ENCODE measurements at regions not wholly inside any gene's neighbourhood (a gene's known extent, or its start where the extent isn't known, plus 50 kb on each side); places are given as distances from the start of the nearest gene placed in this dataset.

- CTCF ChIA-PET = no interaction called here
- Mint-ChIP-seq H3K27ac (ENCODE audit: unreplicated experiment) (no peak overlapping the region), H3K36me3 (ENCODE audit: insufficient read depth, unreplicated experiment) (no peaks in the 10 kb centered on the region), H3K4me3 (ENCODE audit: low read depth, unreplicated experiment) (no peak overlapping the region), H3K27me3 (ENCODE audit: unreplicated experiment) (no peaks in the 10 kb centered on the region), H3K9me3 (ENCODE audit: low read depth, unreplicated experiment) (no peaks in the 10 kb centered on the region), H3K4me1 (ENCODE audit: low read depth, unreplicated experiment) (no peaks in the 10 kb centered on the region)
- no peak for TF ChIP-seq CTCF (IDR thresholded peaks at IDR 0.05; ENCODE audit: unreplicated experiment)
- intact Hi-C loops (cut with micrococcal nuclease; ENCODE audit: unreplicated experiment) = no loop called here
- DNase-seq = no peak
- BruUV-seq (replicated peaks) = no TSS peak
These were observed 106.8 kb downstream of the TNFSF13B start for GRCh38 chr13:108376308-108376707.

- Mint-ChIP-seq H3K27me3 (ENCODE audit: unreplicated experiment) (no peaks in the 10 kb centered on the region), H3K27ac (ENCODE audit: unreplicated experiment) (no peak overlapping the region), H3K9me3 (ENCODE audit: low read depth, unreplicated experiment) (no peaks in the 10 kb centered on the region), H3K4me3 (ENCODE audit: low read depth, unreplicated experiment) (no peak overlapping the region), H3K4me1 (ENCODE audit: low read depth, unreplicated experiment) (no peaks in the 10 kb centered on the region), H3K36me3 (ENCODE audit: insufficient read depth, unreplicated experiment) (no peaks in the 10 kb centered on the region)
- no TSS peak for BruUV-seq (replicated peaks)
- DNase-seq = no peak
- no peak for TF ChIP-seq CTCF (IDR thresholded peaks at IDR 0.05; ENCODE audit: unreplicated experiment)
- CTCF ChIA-PET = no interaction called here
- intact Hi-C loops (cut with micrococcal nuclease; ENCODE audit: unreplicated experiment) = no loop called here
These were observed 108.2 kb downstream of the TNFSF13B start for GRCh38 chr13:108377646-108378206.

- no peak overlapping the region for H3K4me3 Mint-ChIP-seq (ENCODE audit: low read depth, unreplicated experiment)
- CTCF ChIA-PET = no interaction called here
- no TSS peak for BruUV-seq (replicated peaks)
- no peaks in the 10 kb centered on the region for H3K36me3 Mint-ChIP-seq (ENCODE audit: insufficient read depth, unreplicated experiment)
- no peak for TF ChIP-seq CTCF (IDR thresholded peaks at IDR 0.05; ENCODE audit: unreplicated experiment)
- H3K27me3 Mint-ChIP-seq (ENCODE audit: unreplicated experiment) = no peaks in the 10 kb centered on the region
- H3K27ac Mint-ChIP-seq (ENCODE audit: unreplicated experiment) = no peak overlapping the region
- no peaks in the 10 kb centered on the region for H3K4me1 Mint-ChIP-seq (ENCODE audit: low read depth, unreplicated experiment)
- H3K9me3 Mint-ChIP-seq (ENCODE audit: low read depth, unreplicated experiment) = no peaks in the 10 kb centered on the region
- no peak for DNase-seq
- intact Hi-C loops (cut with micrococcal nuclease; ENCODE audit: unreplicated experiment) = no loop called here
These were observed 114.1 kb downstream of the TNFSF13B start for GRCh38 chr13:108383667-108384066.

GRCh38 chr13:108387156-108387555 lies 117.6 kb downstream of the TNFSF13B start:
- BruUV-seq (replicated peaks) = no TSS peak
- H3K27ac Mint-ChIP-seq (ENCODE audit: unreplicated experiment) = no peak overlapping the region
- H3K4me3 Mint-ChIP-seq (ENCODE audit: low read depth, unreplicated experiment) = no peak overlapping the region
- TF ChIP-seq CTCF (IDR thresholded peaks at IDR 0.05; ENCODE audit: unreplicated experiment) = no peak
- no peaks in the 10 kb centered on the region for H3K4me1 Mint-ChIP-seq (ENCODE audit: low read depth, unreplicated experiment)
- CTCF ChIA-PET = no interaction called here
- H3K27me3 Mint-ChIP-seq (ENCODE audit: unreplicated experiment) = no peaks in the 10 kb centered on the region
- DNase-seq = no peak
- intact Hi-C loops (cut with micrococcal nuclease; ENCODE audit: unreplicated experiment) = no loop called here
- no peaks in the 10 kb centered on the region for H3K36me3 Mint-ChIP-seq (ENCODE audit: insufficient read depth, unreplicated experiment)
- no peaks in the 10 kb centered on the region for H3K9me3 Mint-ChIP-seq (ENCODE audit: low read depth, unreplicated experiment)

All from Calu3 (cell line).